Lung (tissue), 11 donors: ENCODE measurements at regions not wholly inside any gene's neighbourhood (a gene's known extent, or its start where the extent isn't known, plus 50 kb on each side); places are given as distances from the start of the nearest gene placed in this dataset.

Source experiments
- ATAC-seq: fragments of 200-7000 bp; cut with Tn5 transposase; one replicate; pipeline ENCODE4 v1.9.1; 2020; ENCODE audit warnings: moderate number of reproducible peaks; ENCODE audit not compliant: insufficient read depth, low FRiP score
- DNase-seq, 3 donors: peaks; one replicate each; pipeline ENCODE4 v3.0.0-alpha.2; 2013 to 2017
- H3K27ac ChIP-seq, 2 donors: one replicate each; pipeline ENCODE4 v1.5.1; 2013; ENCODE audit warnings: mild to moderate bottlenecking in 2 of 2, moderate library complexity in 2 of 2, control low read depth in 1 of 2, inconsistent platforms in 1 of 2, low read depth in 1 of 2, low read length in 1 of 2
- H3K27me3 ChIP-seq, 3 donors: one replicate each; pipeline ENCODE4 v1.5.1; 2013; ENCODE audit warnings: low read length in 2 of 3; ENCODE audit not compliant: control insufficient read depth in 3 of 3, insufficient read depth in 3 of 3
- H3K36me3 ChIP-seq, 4 donors: one replicate each; pipeline ENCODE4 v1.5.1; 2013; ENCODE audit warnings: low read length in 4 of 4, mild to moderate bottlenecking in 1 of 4, moderate library complexity in 1 of 4; ENCODE audit not compliant: control insufficient read depth in 4 of 4, insufficient read depth in 4 of 4
- H3K4me1 ChIP-seq, 5 donors: one replicate each; pipeline ENCODE4 v1.5.1; 2013; ENCODE audit warnings: low read length in 5 of 5, mild to moderate bottlenecking in 2 of 5, moderate library complexity in 1 of 5; ENCODE audit not compliant: control insufficient read depth in 5 of 5, insufficient read depth in 5 of 5
- H3K4me3 ChIP-seq: one replicate; pipeline ENCODE4 v1.5.1; 2013; ENCODE audit warnings: mild to moderate bottlenecking, control low read depth, moderate library complexity
- H3K9ac ChIP-seq, 2 donors: one replicate each; pipeline ENCODE4 v1.5.1; 2013; ENCODE audit warnings: low read length in 2 of 2, control low read depth in 1 of 2; ENCODE audit not compliant: insufficient read depth in 1 of 2
- H3K9me3 ChIP-seq, 4 donors: one replicate each; pipeline ENCODE4 v1.5.1; 2013; ENCODE audit warnings: low read length in 3 of 4, mild to moderate bottlenecking in 1 of 4, moderate library complexity in 1 of 4; ENCODE audit not compliant: control insufficient read depth in 4 of 4, insufficient read depth in 3 of 4
- WGBS, 2 donors: extraction: QIAGEN DNeasy Blood & Tissue Kit; methylation state at CpG; one replicate each; pipeline ENCODE4 v1.1.7; 2013; 5-methylcytosine and 5-hydroxymethylcytosine counted together
- TF ChIP-seq, protein P1 (sequence below): IDR thresholded peaks from 2 replicates; pipeline ENCODE4 v1.5.1; 2012; ENCODE audit warnings: mild to moderate bottlenecking; ENCODE audit errors: control extremely low read depth, extremely low read depth
- donor health status: control.
- donor health status: control.
- donor health status: Bipolar disorder and iron deficiency.
- donor health status: healthy.
- donor health status: DM: yes; HTN: yes; CAD: no.

DNA sequence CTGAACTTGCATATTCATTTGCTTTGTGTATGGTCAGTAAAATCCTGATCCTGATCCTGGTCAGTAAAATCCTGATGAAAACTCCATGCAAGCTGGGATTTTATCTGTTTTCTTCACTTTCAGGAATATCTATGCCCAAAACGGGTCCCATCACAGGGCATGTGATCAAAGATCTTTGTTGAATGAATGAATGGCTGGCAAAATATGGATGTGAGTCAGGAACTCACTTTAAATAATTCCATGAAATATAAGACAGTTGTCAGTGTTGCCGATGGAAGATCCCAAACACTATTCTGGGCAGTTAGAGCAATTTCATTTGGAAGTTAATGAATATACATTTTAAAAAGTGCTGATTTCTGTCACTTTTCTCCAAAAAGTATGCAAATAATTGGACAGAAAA lies 598.4 kb downstream of the GBA3 start:
- TF ChIP-seq, protein P1, sequence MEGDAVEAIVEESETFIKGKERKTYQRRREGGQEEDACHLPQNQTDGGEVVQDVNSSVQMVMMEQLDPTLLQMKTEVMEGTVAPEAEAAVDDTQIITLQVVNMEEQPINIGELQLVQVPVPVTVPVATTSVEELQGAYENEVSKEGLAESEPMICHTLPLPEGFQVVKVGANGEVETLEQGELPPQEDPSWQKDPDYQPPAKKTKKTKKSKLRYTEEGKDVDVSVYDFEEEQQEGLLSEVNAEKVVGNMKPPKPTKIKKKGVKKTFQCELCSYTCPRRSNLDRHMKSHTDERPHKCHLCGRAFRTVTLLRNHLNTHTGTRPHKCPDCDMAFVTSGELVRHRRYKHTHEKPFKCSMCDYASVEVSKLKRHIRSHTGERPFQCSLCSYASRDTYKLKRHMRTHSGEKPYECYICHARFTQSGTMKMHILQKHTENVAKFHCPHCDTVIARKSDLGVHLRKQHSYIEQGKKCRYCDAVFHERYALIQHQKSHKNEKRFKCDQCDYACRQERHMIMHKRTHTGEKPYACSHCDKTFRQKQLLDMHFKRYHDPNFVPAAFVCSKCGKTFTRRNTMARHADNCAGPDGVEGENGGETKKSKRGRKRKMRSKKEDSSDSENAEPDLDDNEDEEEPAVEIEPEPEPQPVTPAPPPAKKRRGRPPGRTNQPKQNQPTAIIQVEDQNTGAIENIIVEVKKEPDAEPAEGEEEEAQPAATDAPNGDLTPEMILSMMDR = no peak
- no peaks in the 10 kb centered on the region for H3K9me3 ChIP-seq
- no peak for DNase-seq
- ATAC-seq = no peak
- H3K4me1 ChIP-seq = no peaks in the 10 kb centered on the region
- no peaks in the 10 kb centered on the region for H3K27me3 ChIP-seq
- H3K27ac ChIP-seq = no peak overlapping the region
- no peak overlapping the region for H3K9ac ChIP-seq
- H3K36me3 ChIP-seq = no peaks in the 10 kb centered on the region
- 78 to 85% methylated on average over 2 of the region's 2 CpGs for WGBS, 2 donors
- no peak overlapping the region for H3K4me3 ChIP-seq

DNA sequence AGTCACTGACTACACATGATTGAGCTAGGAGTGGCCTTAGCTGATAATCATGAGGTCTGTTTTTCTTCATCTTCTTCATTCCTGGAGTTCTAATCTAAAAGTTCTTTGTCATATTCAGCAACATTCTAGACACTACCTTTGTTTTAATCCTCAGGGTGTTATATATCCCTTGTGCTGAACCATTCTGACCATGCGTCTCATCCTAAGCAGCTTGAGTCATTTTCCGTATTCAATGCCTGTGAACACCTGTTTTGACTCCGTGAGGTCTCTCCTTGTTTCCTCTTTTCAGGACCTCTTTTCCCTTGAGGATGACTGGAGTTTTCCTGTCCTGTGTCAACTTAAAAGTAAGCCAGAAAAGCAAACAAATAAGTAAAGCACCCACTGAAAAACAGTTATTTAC lies 597.9 kb downstream of the GBA3 start:
- H3K4me3 ChIP-seq = no peak overlapping the region
- TF ChIP-seq, protein P1 = no peak
- WGBS, 2 donors = 43 to 77% methylated on average over 3 of the region's 3 CpGs
- H3K9ac ChIP-seq = no peak overlapping the region
- ATAC-seq (no peak), DNase-seq (no peak)
- no peaks in the 10 kb centered on the region for H3K36me3 ChIP-seq
- H3K27ac ChIP-seq = no peak overlapping the region
- no peaks in the 10 kb centered on the region for H3K4me1 ChIP-seq
- H3K27me3 ChIP-seq = no peaks in the 10 kb centered on the region
- H3K9me3 ChIP-seq = no peaks in the 10 kb centered on the region

- TF ChIP-seq, protein P1 = no peak
- no peaks in the 10 kb centered on the region for H3K36me3 ChIP-seq
- no peak overlapping the region for H3K9ac ChIP-seq
- H3K4me1 ChIP-seq = no peaks in the 10 kb centered on the region
- no peaks in the 10 kb centered on the region for H3K9me3 ChIP-seq
- H3K4me3 ChIP-seq = no peak overlapping the region
- no peak overlapping the region for H3K27ac ChIP-seq
- 68 to 76% methylated on average over 3 of the region's 3 CpGs for WGBS, 2 donors
- DNase-seq = no peak
- no peaks in the 10 kb centered on the region for H3K27me3 ChIP-seq
- ATAC-seq = no peak
Measured at GRCh38 chr4:23279377-23279986, 586.7 kb downstream of the GBA3 start.

DNA sequence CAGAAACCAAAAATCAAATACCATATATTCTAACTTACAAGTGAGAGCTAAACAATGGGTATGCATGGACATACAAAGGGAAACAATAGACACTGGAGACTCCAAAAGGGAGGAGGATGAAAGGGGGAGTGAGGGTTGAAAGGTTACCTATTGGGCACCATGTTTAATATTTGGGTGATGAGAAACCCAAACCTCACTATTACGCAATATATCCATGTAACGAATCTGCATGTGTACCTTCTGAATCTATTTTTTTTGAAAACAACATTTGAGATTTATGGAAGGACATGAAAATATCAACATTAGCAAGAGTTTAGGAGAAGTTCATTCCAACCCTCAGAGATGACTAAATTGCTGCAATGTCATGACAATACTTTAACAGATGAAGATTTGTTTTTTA lies 586.1 kb downstream of the GBA3 start:
- Histone ChIP-seq H3K4me3 (no peak overlapping the region), H3K27me3 (no peaks in the 10 kb centered on the region), H3K9me3 (no peaks in the 10 kb centered on the region), H3K27ac (no peak overlapping the region), H3K36me3 (no peaks in the 10 kb centered on the region), H3K9ac (no peak overlapping the region), H3K4me1 (no peaks in the 10 kb centered on the region)
- TF ChIP-seq, protein P1 = no peak
- DNase-seq (no peak), ATAC-seq (no peak)
- WGBS, 2 donors = 74 to 86% methylated on average over 2 of the region's 2 CpGs
